ENCODE measurements at regions not wholly inside any gene's neighbourhood (a gene's known extent, or its start where the extent isn't known, plus 50 kb on each side); places are given as distances from the start of the nearest gene placed in this dataset.

- H4K20me1 ChIP-seq (ENCODE audit: insufficient read depth, low read length, poor library complexity, severe bottlenecking) = no peaks in the 10 kb centered on the region
- no peaks in the 10 kb centered on the region for H3K27me3 ChIP-seq (ENCODE audit: insufficient read depth, low read length, poor library complexity, severe bottlenecking)
- TF ChIP-seq EZH2phosphoT487 (IDR thresholded peaks at IDR 0.05; ENCODE audit: borderline replicate concordance) = no peak
- peak; percentile 64 for TF ChIP-seq CTCF (conservative IDR thresholded peaks at IDR 0.05; ENCODE audit: low read length)
These were observed 1500.6 kb upstream of the TMEFF2 start for GRCh38 chr2:193695367-193695766.

DNA sequence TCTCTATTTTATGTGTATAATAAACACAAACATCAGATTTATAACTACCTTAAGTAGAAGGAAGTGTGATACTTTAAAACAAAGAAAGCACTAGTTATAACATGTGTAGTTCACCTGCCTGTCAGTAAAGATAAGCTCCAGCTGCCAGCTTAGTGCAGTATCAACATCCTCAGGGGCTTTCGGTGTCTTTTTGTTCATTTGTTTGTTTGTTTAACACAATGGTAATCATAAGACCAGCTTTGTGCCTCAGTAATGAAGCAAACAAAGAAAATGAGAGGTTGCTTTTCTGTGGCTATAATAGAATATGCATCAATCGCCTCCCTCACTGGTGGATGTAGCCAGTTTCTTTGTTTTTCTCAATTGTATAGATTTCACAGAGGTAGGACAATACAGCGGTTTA is 1499.0 kb upstream of the TMEFF2 start:
- no peaks in the 10 kb centered on the region for H3K9me2 ChIP-seq (replicated peaks; ENCODE audit: low read depth, low read length)
- no peak overlapping the region for H3K4me3 ChIP-seq (ENCODE audit: low read length, poor library complexity, severe bottlenecking)
- H3K9me3 ChIP-seq (ENCODE audit: insufficient read depth, low read depth, low read length) = no peaks in the 10 kb centered on the region
- H4K20me1 ChIP-seq (ENCODE audit: insufficient read depth, low read length, poor library complexity, severe bottlenecking) = no peaks in the 10 kb centered on the region
- H3K4me1 ChIP-seq (ENCODE audit: insufficient read depth, low read length, poor library complexity, severe bottlenecking) = no peaks in the 10 kb centered on the region
- no peaks in the 10 kb centered on the region for H3K36me3 ChIP-seq (ENCODE audit: insufficient read depth, low read length)
- H3K9ac ChIP-seq (ENCODE audit: low read depth, low read length, poor library complexity, severe bottlenecking) = no peak overlapping the region
- TF ChIP-seq EZH2phosphoT487 (IDR thresholded peaks at IDR 0.05; ENCODE audit: borderline replicate concordance) = no peak
- TF ChIP-seq CTCF (conservative IDR thresholded peaks at IDR 0.05; ENCODE audit: low read length) = no peak
- no peak overlapping the region for H3K4me2 ChIP-seq (ENCODE audit: low read depth, low read length, poor library complexity, severe bottlenecking)
- no peaks in the 10 kb centered on the region for H3K79me2 ChIP-seq (ENCODE audit: insufficient read depth, low read length)
- peak overlapping the region; percentile 18; the same call in 1 of the 2 replicates for H2AFZ ChIP-seq (ENCODE audit: low read length)
- no peaks in the 10 kb centered on the region for H3K27me3 ChIP-seq (ENCODE audit: insufficient read depth, low read length, poor library complexity, severe bottlenecking)
- H3F3A ChIP-seq (ENCODE audit: low read depth) = no peaks in the 10 kb centered on the region

More at GRCh38 chr2:193695367-193695766, 1500.6 kb upstream of the TMEFF2 start:
- Histone ChIP-seq H3K4me2 (ENCODE audit: low read depth, low read length, poor library complexity, severe bottlenecking) (no peak overlapping the region), H3K9me3 (ENCODE audit: insufficient read depth, low read depth, low read length) (no peaks in the 10 kb centered on the region), H3F3A (ENCODE audit: low read depth) (no peaks in the 10 kb centered on the region), H2AFZ (ENCODE audit: low read length) (no peak overlapping the region), H3K79me2 (ENCODE audit: insufficient read depth, low read length) (no peaks in the 10 kb centered on the region), H3K4me3 (ENCODE audit: low read length, poor library complexity, severe bottlenecking) (no peak overlapping the region), H3K9me2 (replicated peaks; ENCODE audit: low read depth, low read length) (no peaks in the 10 kb centered on the region), H3K9ac (ENCODE audit: low read depth, low read length, poor library complexity, severe bottlenecking) (no peak overlapping the region), H3K4me1 (ENCODE audit: insufficient read depth, low read length, poor library complexity, severe bottlenecking) (no peaks in the 10 kb centered on the region), H3K36me3 (ENCODE audit: insufficient read depth, low read length) (no peaks in the 10 kb centered on the region)

DNA sequence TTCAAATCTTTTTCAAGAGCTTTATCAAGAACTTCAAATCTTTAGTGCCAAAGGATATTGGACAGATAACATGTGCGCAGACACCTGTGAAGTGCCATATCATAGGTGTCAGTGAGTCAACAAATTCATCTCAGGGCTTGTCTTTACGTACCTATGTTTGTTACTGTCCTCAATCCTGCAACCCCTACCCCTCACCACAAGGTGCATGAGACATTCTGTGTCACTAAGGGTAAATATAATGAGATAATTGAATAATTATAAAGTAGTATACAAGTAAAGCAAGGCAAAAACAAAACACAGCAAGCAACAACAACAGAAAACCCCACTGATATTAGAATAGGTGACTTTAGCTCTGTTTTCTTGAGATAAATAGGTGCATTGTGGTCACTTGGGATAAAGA is 1495.8 kb upstream of the TMEFF2 start:
- Histone ChIP-seq H3K9me2 (replicated peaks; ENCODE audit: low read depth, low read length) (no peaks in the 10 kb centered on the region), H3K36me3 (ENCODE audit: insufficient read depth, low read length) (no peaks in the 10 kb centered on the region), H3K79me2 (ENCODE audit: insufficient read depth, low read length) (no peaks in the 10 kb centered on the region), H3K4me1 (ENCODE audit: insufficient read depth, low read length, poor library complexity, severe bottlenecking) (no peaks in the 10 kb centered on the region), H3K9ac (ENCODE audit: low read depth, low read length, poor library complexity, severe bottlenecking) (no peak overlapping the region), H3K27me3 (ENCODE audit: insufficient read depth, low read length, poor library complexity, severe bottlenecking) (no peaks in the 10 kb centered on the region), H3K4me2 (ENCODE audit: low read depth, low read length, poor library complexity, severe bottlenecking) (no peak overlapping the region), H3K9me3 (ENCODE audit: insufficient read depth, low read depth, low read length) (no peaks in the 10 kb centered on the region), H4K20me1 (ENCODE audit: insufficient read depth, low read length, poor library complexity, severe bottlenecking) (no peaks in the 10 kb centered on the region), H3K4me3 (ENCODE audit: low read length, poor library complexity, severe bottlenecking) (no peak overlapping the region), H3F3A (ENCODE audit: low read depth) (no peaks in the 10 kb centered on the region), H2AFZ (ENCODE audit: low read length) (no peak overlapping the region)
- TF ChIP-seq CTCF (conservative IDR thresholded peaks at IDR 0.05; ENCODE audit: low read length) = 0 out of 2 replicates have a peak, but pooled peaks have one; percentile 10
- no peak for TF ChIP-seq EZH2phosphoT487 (IDR thresholded peaks at IDR 0.05; ENCODE audit: borderline replicate concordance)
